ENCODE measurements at regions not wholly inside any gene's neighbourhood (a gene's known extent, or its start where the extent isn't known, plus 50 kb on each side); places are given as distances from the start of the nearest gene placed in this dataset.

DNA sequence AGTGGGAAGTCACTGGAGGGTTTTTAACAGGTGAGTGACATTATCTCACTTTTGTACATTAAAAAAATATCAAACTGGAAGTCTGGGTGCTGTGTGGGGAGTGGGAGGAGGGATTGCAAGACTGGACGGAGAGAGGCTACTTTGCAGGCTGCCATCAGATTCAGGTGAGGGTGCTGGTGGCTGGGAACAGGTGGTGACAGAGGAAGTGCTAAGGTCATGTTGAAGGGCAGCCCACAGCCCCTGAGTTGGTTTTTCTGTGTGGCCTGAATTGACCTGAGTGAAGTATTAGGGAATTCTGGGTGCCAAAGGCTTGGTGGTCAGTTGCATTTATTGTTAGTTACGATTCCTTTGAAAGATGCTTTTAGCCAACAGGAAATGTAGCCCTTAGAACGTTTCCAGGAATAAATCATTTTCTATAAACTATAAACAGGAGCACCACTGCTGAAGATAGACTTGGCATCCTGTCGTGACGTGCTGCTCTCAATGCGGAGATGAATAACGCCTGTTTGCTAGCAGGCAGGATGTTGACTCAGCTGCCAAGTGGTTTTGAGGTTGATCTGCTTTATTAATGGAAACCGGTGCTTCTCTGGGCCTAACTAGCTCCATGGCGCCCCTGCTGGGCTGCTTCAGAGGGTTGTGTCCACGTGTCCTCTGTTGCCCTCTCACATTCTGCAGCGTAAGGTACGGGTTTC is 707.5 kb upstream of the TMEM132C start:
- DNase-seq (ENCODE audit: insufficient read length, low spot score) (no peak), FAIRE-seq (no peak)
- TF ChIP-seq, protein P1, sequence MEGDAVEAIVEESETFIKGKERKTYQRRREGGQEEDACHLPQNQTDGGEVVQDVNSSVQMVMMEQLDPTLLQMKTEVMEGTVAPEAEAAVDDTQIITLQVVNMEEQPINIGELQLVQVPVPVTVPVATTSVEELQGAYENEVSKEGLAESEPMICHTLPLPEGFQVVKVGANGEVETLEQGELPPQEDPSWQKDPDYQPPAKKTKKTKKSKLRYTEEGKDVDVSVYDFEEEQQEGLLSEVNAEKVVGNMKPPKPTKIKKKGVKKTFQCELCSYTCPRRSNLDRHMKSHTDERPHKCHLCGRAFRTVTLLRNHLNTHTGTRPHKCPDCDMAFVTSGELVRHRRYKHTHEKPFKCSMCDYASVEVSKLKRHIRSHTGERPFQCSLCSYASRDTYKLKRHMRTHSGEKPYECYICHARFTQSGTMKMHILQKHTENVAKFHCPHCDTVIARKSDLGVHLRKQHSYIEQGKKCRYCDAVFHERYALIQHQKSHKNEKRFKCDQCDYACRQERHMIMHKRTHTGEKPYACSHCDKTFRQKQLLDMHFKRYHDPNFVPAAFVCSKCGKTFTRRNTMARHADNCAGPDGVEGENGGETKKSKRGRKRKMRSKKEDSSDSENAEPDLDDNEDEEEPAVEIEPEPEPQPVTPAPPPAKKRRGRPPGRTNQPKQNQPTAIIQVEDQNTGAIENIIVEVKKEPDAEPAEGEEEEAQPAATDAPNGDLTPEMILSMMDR (IDR thresholded peaks at IDR 0.05; ENCODE audit: insufficient read depth, missing control alignments): no peak

DNA sequence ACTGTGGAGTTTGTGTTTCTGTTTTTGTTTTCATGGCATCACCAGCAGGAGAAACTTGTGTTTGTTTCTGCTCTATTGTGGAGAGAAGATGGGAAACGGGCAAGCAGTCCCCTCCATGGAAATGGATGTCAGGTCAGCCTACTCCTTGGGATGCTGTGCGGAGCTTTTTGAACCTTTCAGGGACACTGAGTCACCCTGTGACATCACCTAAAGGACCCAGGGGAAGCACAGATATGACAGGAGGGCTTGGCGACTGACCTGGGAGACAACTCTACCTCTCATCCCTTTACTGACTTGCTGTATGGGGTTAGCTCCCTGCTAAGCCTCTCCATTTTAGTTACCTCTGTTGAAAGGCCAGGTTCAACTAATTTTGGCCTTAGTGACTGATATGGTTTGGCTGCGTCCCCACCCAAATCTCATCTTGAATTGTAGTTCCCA is 706.9 kb upstream of the TMEM132C start:
- FAIRE-seq (no peak), DNase-seq (ENCODE audit: insufficient read length, low spot score) (no peak)
- TF ChIP-seq, protein P1 (IDR thresholded peaks at IDR 0.05; ENCODE audit: insufficient read depth, missing control alignments): no peak

DNA sequence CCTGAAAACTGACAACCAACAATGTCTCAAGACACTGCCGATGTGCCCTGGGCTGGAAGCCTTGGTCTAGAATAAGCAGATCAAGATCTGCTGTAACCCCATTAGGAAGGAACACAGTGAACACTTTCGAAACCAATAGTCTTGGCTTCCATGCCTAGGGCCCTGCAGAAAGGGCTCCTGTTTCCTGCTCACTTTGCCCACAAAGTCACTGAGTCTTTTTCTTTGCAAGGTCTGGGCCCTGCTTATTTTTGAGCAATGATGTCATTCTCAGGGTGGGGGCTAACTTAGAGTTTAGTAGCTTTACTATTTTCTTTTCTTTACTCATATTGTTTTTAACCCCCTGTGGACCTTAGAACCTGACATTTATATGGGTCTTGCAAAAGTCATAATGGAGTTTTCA is 704.2 kb upstream of the TMEM132C start:
- TF ChIP-seq, protein P1 (IDR thresholded peaks at IDR 0.05; ENCODE audit: insufficient read depth, missing control alignments): no peak
- DNase-seq (ENCODE audit: insufficient read length, low spot score) (no peak), FAIRE-seq (no peak)

DNA sequence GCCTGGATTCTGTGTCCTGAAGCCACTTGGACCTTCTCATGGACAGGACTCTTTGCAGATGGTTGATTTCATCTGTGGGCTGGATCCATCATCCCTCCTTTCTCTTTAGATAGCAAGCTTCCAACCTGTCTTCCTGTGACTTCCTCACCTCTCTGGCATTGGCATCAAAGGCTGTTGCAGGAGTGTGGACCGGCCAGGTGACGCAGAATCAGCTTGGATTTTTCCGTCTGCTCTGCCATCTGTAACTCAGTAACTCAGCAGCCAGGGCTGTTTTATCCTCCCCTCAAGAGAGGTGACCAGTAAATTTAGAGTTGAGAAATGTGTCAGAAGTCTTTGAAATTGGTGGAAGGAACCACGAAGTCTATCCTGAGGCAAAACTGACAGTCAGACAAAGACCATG is 701.7 kb upstream of the TMEM132C start:
- no peak for FAIRE-seq
- no peak for DNase-seq (ENCODE audit: insufficient read length, low spot score)
- TF ChIP-seq, protein P1 (IDR thresholded peaks at IDR 0.05; ENCODE audit: insufficient read depth, missing control alignments): no peak

DNA sequence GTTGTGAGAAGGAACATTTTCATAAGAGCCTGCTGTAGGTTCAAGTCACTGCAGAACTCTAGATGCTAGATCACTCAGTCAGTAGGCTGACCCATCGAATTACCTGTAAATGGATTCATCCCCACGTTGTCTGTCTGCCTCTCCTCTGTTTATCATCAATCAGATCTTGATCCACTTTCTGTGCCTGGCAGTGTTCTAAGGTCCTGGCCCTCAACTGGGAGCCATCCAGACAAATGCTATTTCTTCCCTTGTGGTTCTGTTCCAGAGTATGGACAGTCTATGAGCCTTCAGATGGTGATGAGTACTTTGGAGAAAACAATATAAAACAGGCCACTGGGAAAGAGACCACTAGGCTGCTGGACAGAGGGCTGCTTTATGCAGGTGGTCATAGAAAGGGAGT is 699.4 kb upstream of the TMEM132C start:
- DNase-seq (ENCODE audit: insufficient read length, low spot score) (no peak), FAIRE-seq (no peak)
- TF ChIP-seq, protein P1 (IDR thresholded peaks at IDR 0.05; ENCODE audit: insufficient read depth, missing control alignments): no peak

DNA sequence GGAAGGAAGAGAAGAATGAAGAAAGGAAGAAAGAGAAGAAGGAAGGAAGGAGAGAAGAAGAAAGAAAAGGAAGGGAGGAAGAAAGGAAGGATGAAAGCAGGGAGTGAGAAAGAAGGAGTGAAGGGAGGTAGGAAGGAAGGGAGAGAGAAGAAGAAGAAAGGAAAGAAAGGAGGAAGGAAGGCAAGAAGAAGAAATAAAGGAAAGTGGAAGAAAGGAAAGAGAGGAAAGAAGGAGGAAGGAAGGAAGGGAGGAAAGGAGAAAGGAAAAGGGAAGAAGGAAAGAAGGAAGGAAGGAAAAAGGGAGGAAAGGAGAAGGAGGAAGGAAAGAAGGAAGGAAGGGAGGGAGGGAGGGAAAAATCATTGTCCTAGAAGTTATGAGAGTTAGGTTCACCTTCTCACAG is 696.6 kb upstream of the TMEM132C start:
- no peak for DNase-seq (ENCODE audit: insufficient read length, low spot score)
- no peak for FAIRE-seq
- TF ChIP-seq, protein P1 (IDR thresholded peaks at IDR 0.05; ENCODE audit: insufficient read depth, missing control alignments): no peak

DNA sequence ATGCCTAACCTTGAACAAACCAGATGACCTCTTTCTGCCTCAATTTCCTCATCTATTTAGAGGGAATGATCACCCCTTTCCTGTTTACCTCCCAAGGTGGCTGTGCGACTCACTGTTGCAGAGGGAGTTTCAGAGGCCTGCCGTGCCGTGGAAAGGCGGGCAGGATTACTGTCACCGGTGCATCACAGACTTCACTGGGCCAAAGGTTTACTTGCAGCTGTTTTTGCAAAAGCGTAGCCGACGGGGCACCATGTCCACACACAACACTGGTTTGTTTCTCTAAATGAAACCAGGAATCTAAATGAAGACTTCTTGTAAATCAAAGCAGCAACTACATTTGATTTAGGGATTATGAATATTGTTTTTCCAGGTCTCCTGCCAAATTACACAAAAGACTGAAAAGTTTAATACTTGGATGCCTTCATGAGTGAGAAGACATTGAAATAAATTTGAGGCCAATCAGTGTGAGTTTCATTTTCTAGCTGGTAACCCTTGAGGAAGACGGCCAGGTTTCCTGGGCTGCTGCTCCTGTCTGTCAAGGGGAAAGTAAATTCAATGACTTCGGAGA is 696.1 kb upstream of the TMEM132C start:
- DNase-seq (ENCODE audit: insufficient read length, low spot score) (no peak), FAIRE-seq (no peak)
- TF ChIP-seq, protein P1 (IDR thresholded peaks at IDR 0.05; ENCODE audit: insufficient read depth, missing control alignments): no peak
